Stomach (tissue), 8 donors: ENCODE measurements at regions not wholly inside any gene's neighbourhood (a gene's known extent, or its start where the extent isn't known, plus 50 kb on each side); places are given as distances from the start of the nearest gene placed in this dataset.

Experiments used
- DNase-seq, 2 donors: peaks; one replicate each; pipeline versions ENCODE4 v3.0.0 to v3.0.0-alpha.2; 2013 to 2019
- H3K27ac ChIP-seq, 5 donors: fragments of 200-600 bp in 4 of 5; sonication (generic) in 4 of 5; one replicate each; pipeline ENCODE4 v1.5.1; 2013 to 2019; ENCODE audit warnings: mild to moderate bottlenecking in 1 of 5, moderate library complexity in 1 of 5
- H3K27me3 ChIP-seq, 3 donors: fragments of 200-600 bp; sonication (generic); one replicate each; pipeline ENCODE4 v1.5.1; 2017 to 2019; ENCODE audit warnings: mixed run types in 1 of 3
- H3K36me3 ChIP-seq, 4 donors: fragments of 200-600 bp; sonication (generic); 1 replicate in 3 of 4; 2 replicates in 1 of 4; pipeline ENCODE4 v1.5.1; 2016 to 2019
- H3K4me1 ChIP-seq, 4 donors: fragments of 200-600 bp; sonication (generic); one replicate each; pipeline ENCODE4 v1.5.1; 2016 to 2019
- H3K4me3 ChIP-seq, 4 donors: fragments of 200-600 bp; sonication (generic) in 3 of 4; one replicate each; pipeline ENCODE4 v1.5.1; 2016 to 2019; ENCODE audit warnings: mild to moderate bottlenecking in 1 of 4
- H3K9me3 ChIP-seq, 4 donors: fragments of 200-600 bp; sonication (generic); one replicate each; pipeline ENCODE4 v1.5.1; 2016 to 2019
- EP300 ChIP-seq: sonication (generic); formaldehyde crosslinking; IDR thresholded peaks from one replicate; pipeline ENCODE4 v1.6.1; 2017; ENCODE audit warnings: antibody characterized with exemption
- POLR2A ChIP-seq, 4 donors: fragments of 450-650 bp; IDR thresholded peaks; one replicate each; pipeline ENCODE4 v1.6.1; 2016; ENCODE audit warnings: antibody characterized with exemption in 4 of 4, control low read depth in 2 of 4, mild to moderate bottlenecking in 1 of 4, moderate library complexity in 1 of 4
- POLR2AphosphoS5 ChIP-seq, 3 donors: sonication (generic); formaldehyde crosslinking; IDR thresholded peaks; one replicate each; pipeline ENCODE4 v1.6.1; 2016; ENCODE audit warnings: antibody characterized with exemption in 3 of 3
- WGBS, 5 donors: extraction: QIAGEN DNeasy Blood & Tissue Kit in 3 of 5; methylation state at CpG; one replicate each; pipeline versions ENCODE4 v1.1.5 to v1.1.7; 2013 to 2018; 5-methylcytosine and 5-hydroxymethylcytosine counted together
- intact Hi-C: fragments of 100-400 bp; cut with DNase I; formaldehyde crosslinking; loops from one replicate; pipeline ENCODE4 v1.15.1; 2023; ENCODE audit warnings: low total_unique reads
- TF ChIP-seq, protein P1 (sequence below), 7 experiments: fragments of 450-650 bp in 4 of 7; fragments of 200-600 bp in 3 of 7; sonication (generic) in 3 of 7; IDR thresholded peaks; one replicate each; pipeline ENCODE4 v1.5.1; 2016 to 2019; ENCODE audit warnings: antibody characterized with exemption in 7 of 7, control low read depth in 2 of 7, mild to moderate bottlenecking in 1 of 7
- donor health status: healthy with polysubstance abuse.
- donor health status: Bipolar disorder and iron deficiency.
- donor health status: healthy.

- H3K27me3 ChIP-seq: no peaks in the 10 kb centered on the region
- H3K4me1 ChIP-seq: no peaks in the 10 kb centered on the region
- WGBS, 5 donors: 89 to 96% (median 92%) methylated on average over 5 of the region's 5 CpGs
- intact Hi-C loops: no loop called here
- H3K27ac ChIP-seq: no peak overlapping the region
- no peak for TF ChIP-seq EP300
- TF ChIP-seq POLR2AphosphoS5 (IDR thresholded peaks at IDR 0.05): no peak
- TF ChIP-seq, protein P1, sequence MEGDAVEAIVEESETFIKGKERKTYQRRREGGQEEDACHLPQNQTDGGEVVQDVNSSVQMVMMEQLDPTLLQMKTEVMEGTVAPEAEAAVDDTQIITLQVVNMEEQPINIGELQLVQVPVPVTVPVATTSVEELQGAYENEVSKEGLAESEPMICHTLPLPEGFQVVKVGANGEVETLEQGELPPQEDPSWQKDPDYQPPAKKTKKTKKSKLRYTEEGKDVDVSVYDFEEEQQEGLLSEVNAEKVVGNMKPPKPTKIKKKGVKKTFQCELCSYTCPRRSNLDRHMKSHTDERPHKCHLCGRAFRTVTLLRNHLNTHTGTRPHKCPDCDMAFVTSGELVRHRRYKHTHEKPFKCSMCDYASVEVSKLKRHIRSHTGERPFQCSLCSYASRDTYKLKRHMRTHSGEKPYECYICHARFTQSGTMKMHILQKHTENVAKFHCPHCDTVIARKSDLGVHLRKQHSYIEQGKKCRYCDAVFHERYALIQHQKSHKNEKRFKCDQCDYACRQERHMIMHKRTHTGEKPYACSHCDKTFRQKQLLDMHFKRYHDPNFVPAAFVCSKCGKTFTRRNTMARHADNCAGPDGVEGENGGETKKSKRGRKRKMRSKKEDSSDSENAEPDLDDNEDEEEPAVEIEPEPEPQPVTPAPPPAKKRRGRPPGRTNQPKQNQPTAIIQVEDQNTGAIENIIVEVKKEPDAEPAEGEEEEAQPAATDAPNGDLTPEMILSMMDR (IDR thresholded peaks at IDR 0.05): no peak
- no peak for TF ChIP-seq POLR2A (IDR thresholded peaks at IDR 0.05)
- DNase-seq: no peak
- no peaks in the 10 kb centered on the region for H3K36me3 ChIP-seq
- H3K4me3 ChIP-seq: no peak overlapping the region
- peaks cover 0 to 13% (median 5%) of the 10 kb centered on the region in 4 donors for H3K9me3 ChIP-seq
These were observed 392.7 kb downstream of the CDH9 start for GRCh38 chr5:26645659-26646058.

DNA sequence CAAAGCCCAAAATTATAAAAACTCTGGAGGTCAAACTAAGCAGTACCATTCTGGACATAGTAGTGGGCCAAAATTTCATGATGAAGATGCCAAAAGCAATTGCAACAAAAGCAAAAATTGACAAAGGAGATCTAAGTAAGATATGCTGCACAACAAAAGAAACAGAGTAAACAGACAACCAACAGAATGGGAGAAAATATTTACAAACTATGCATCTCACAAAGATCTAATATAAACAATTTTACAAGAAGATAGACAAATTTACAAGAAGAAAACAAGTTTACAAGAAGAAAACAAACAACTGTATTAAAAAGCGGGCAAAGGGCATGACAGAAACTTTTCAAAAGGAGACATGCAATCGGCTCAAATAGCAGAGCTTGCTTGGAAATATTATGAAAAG, 396.9 kb downstream of the CDH9 start:
- Histone ChIP-seq H3K4me3 (no peak overlapping the region), H3K27ac (no peak overlapping the region), H3K9me3 (peaks cover 0 to 27% (median 5%) of the 10 kb centered on the region in 4 donors), H3K36me3 (no peaks in the 10 kb centered on the region), H3K27me3 (no peaks in the 10 kb centered on the region), H3K4me1 (no peaks in the 10 kb centered on the region)
- 77 to 86% (median 83%) methylated on average over 2 of the region's 2 CpGs for WGBS, 5 donors
- TF ChIP-seq, protein P1 (IDR thresholded peaks at IDR 0.05): no peak
- TF ChIP-seq POLR2AphosphoS5 (IDR thresholded peaks at IDR 0.05): no peak
- TF ChIP-seq EP300: no peak
- TF ChIP-seq POLR2A (IDR thresholded peaks at IDR 0.05): no peak
- intact Hi-C loops: no loop called here
- DNase-seq: no peak

DNA sequence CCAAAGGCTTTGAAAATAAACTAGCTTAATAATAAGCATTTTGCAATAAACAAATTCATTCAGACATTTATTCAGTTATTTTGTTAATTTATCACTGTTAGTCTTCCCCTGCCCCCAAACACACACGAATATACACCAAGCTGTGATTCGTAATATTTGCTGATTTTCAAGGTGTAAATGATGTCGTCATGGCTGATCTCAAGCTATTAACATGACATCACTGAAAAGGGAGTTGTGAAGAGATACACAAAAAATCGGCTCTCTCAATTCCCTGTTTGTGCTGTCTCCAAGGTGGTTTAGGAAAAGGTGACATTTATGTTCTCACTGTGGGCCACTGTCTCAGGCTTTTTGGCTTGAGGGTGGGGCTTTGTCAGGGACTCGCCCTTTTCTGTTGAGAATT, 413.3 kb downstream of the CDH9 start:
- TF ChIP-seq POLR2A (IDR thresholded peaks at IDR 0.05): no peak
- TF ChIP-seq EP300: no peak
- Histone ChIP-seq H3K4me1 (no peaks in the 10 kb centered on the region), H3K36me3 (no peaks in the 10 kb centered on the region), H3K9me3 (no peaks in the 10 kb centered on the region), H3K27me3 (no peaks in the 10 kb centered on the region), H3K27ac (no peak overlapping the region), H3K4me3 (no peak overlapping the region)
- WGBS, 5 donors: 61 to 68% (median 66%) methylated on average over 5 of the region's 5 CpGs
- intact Hi-C loops: no loop called here
- DNase-seq: no peak

DNA sequence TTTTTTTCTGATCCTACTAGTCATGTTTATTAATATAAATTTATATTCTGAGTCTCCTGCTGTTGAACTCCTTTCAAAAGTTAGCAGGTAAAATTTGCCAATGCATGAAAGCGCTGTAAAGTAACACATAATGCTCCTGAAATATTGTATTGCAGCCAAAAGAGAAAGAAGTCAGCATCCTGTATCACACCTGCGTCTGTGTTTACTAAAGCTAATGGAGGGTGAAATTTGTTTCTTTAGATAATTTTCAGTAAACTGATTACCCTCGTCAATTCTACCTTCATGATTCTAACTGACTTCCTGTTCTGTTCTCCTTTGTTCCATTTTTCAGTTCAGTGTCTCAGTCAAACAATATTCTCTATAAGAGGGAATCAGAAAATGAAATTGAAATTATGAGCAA, 415.4 kb downstream of the CDH9 start:
- H3K9me3 ChIP-seq: no peaks in the 10 kb centered on the region
- 33 to 46% (median 36%) methylated on average over 3 of the region's 3 CpGs for WGBS, 5 donors
- intact Hi-C loops: no loop called here
- H3K36me3 ChIP-seq: no peaks in the 10 kb centered on the region
- no peaks in the 10 kb centered on the region for H3K27me3 ChIP-seq
- no peaks in the 10 kb centered on the region for H3K4me1 ChIP-seq
- TF ChIP-seq, protein P1 (IDR thresholded peaks at IDR 0.05): no peak
- no peak for TF ChIP-seq EP300
- no peak for TF ChIP-seq POLR2A (IDR thresholded peaks at IDR 0.05)
- no peak for TF ChIP-seq POLR2AphosphoS5 (IDR thresholded peaks at IDR 0.05)
- DNase-seq: no peak
- no peak overlapping the region for H3K27ac ChIP-seq
- no peak overlapping the region for H3K4me3 ChIP-seq

- Histone ChIP-seq H3K36me3 (no peaks in the 10 kb centered on the region), H3K4me3 (no peak overlapping the region), H3K4me1 (no peaks in the 10 kb centered on the region), H3K27me3 (no peaks in the 10 kb centered on the region), H3K27ac (no peak overlapping the region), H3K9me3 (no peaks in the 10 kb centered on the region)
- TF ChIP-seq, protein P1 (IDR thresholded peaks at IDR 0.05): no peak
- no peak for TF ChIP-seq POLR2A (IDR thresholded peaks at IDR 0.05)
- no peak for TF ChIP-seq POLR2AphosphoS5 (IDR thresholded peaks at IDR 0.05)
- no peak for TF ChIP-seq EP300
- intact Hi-C loops: no loop called here
- 52 to 79% (median 68%) methylated on average over 1 of the region's 1 CpG for WGBS, 5 donors
- DNase-seq: no peak
These were observed 427.8 kb downstream of the CDH9 start for GRCh38 chr5:26610577-26610976.
